Immature natural killer cell (primary cell): ENCODE measurements at regions not wholly inside any gene's neighbourhood (a gene's known extent, or its start where the extent isn't known, plus 50 kb on each side); places are given as distances from the start of the nearest gene placed in this dataset.
"Not testable (repeated sequence)": the region's sequence is repeated elsewhere in the genome, so short reads cannot be mapped to it uniquely, and the experiment has no call there.

Experiments used
- DNase-seq, 3 donors: peaks; one replicate each; pipeline ENCODE4 v3.0.0; 2022; ENCODE audit warnings: mixed read lengths in 1 of 3
- H3K27ac Mint-ChIP-seq, 6 donors: one replicate each; pipeline ENCODE4 v1.8.0; 2020; ENCODE audit warnings: mixed read lengths in 6 of 6, mild to moderate bottlenecking in 5 of 6, inconsistent platforms in 4 of 6, moderate library complexity in 3 of 6
- H3K27me3 Mint-ChIP-seq, 3 donors: one replicate each; pipeline ENCODE4 v1.8.0; 2020 to 2021; ENCODE audit warnings: low read depth in 3 of 3, mild to moderate bottlenecking in 3 of 3, mixed read lengths in 3 of 3, moderate library complexity in 3 of 3, inconsistent platforms in 1 of 3
- H3K36me3 Mint-ChIP-seq, 3 donors: one replicate each; pipeline ENCODE4 v1.8.0; 2020; ENCODE audit warnings: mixed read lengths in 3 of 3, inconsistent platforms in 2 of 3, mild to moderate bottlenecking in 2 of 3
- H3K4me1 Mint-ChIP-seq, 2 donors: one replicate each; pipeline ENCODE4 v1.8.0; 2020; ENCODE audit warnings: inconsistent platforms in 2 of 2, mild to moderate bottlenecking in 2 of 2, mixed read lengths in 2 of 2, moderate library complexity in 1 of 2
- H3K4me3 Mint-ChIP-seq, 5 donors: one replicate each; pipeline ENCODE4 v1.8.0; 2020; ENCODE audit warnings: mild to moderate bottlenecking in 5 of 5, mixed read lengths in 5 of 5, inconsistent platforms in 3 of 5, moderate library complexity in 3 of 5
- H3K9me3 Mint-ChIP-seq, 6 donors: one replicate each; pipeline ENCODE4 v1.8.0; 2020; ENCODE audit warnings: mild to moderate bottlenecking in 6 of 6, mixed read lengths in 6 of 6, inconsistent platforms in 4 of 6, moderate library complexity in 3 of 6

GRCh38 chr9:102832814-102833213 lies 162.3 kb upstream of the CYLC2 start:
- H3K27me3 Mint-ChIP-seq = peaks cover 0 to 3% (median 2%) of the 10 kb centered on the region in 3 donors
- H3K27ac Mint-ChIP-seq = no peak overlapping the region
- peaks cover 8 to 43% (median 19%) of the 10 kb centered on the region in 6 donors for H3K9me3 Mint-ChIP-seq
- no peaks in the 10 kb centered on the region for H3K36me3 Mint-ChIP-seq
- H3K4me3 Mint-ChIP-seq = no peak overlapping the region
- no peak for DNase-seq
- no peaks in the 10 kb centered on the region for H3K4me1 Mint-ChIP-seq

GRCh38 chr9:102796244-102796643 lies 198.9 kb upstream of the CYLC2 start:
- Mint-ChIP-seq H3K4me3 (no peak overlapping the region), H3K27ac (no peak overlapping the region), H3K4me1 (no peaks in the 10 kb centered on the region), H3K36me3 (no peaks in the 10 kb centered on the region), H3K9me3 (peaks cover 8 to 43% (median 13%) of the 10 kb centered on the region in 6 donors), H3K27me3 (no peaks in the 10 kb centered on the region)
- DNase-seq = no peak

GRCh38 chr9:102795532-102795931 lies 199.6 kb upstream of the CYLC2 start:
- Mint-ChIP-seq H3K4me3 (no peak overlapping the region), H3K4me1 (no peaks in the 10 kb centered on the region), H3K27me3 (no peaks in the 10 kb centered on the region)

GRCh38 chr9:102779356-102779755 lies 215.8 kb upstream of the CYLC2 start:
- Mint-ChIP-seq H3K36me3 (peaks cover 0 to 3% (median 0%) of the 10 kb centered on the region in 3 donors), H3K9me3 (peaks cover 11 to 48% (median 21%) of the 10 kb centered on the region in 6 donors), H3K27ac (no peak overlapping the region), H3K4me1 (no peaks in the 10 kb centered on the region), H3K4me3 (no peak overlapping the region), H3K27me3 (peaks cover 0 to 2% (median 0%) of the 10 kb centered on the region in 3 donors)
- DNase-seq = no peak

More at GRCh38 chr9:102795532-102795931, 199.6 kb upstream of the CYLC2 start:
- Mint-ChIP-seq H3K36me3 (no peaks in the 10 kb centered on the region), H3K27ac (no peak overlapping the region), H3K9me3 (peaks cover 7 to 43% (median 11%) of the 10 kb centered on the region in 6 donors)
- DNase-seq = no peak

- Mint-ChIP-seq H3K4me3 (no peak overlapping the region), H3K4me1 (no peaks in the 10 kb centered on the region), H3K27ac (no peak overlapping the region), H3K27me3 (peaks cover 0 to 2% (median 0%) of the 10 kb centered on the region in 3 donors), H3K9me3 (peaks cover 11 to 46% (median 21%) of the 10 kb centered on the region in 6 donors), H3K36me3 (peaks cover 0 to 3% (median 0%) of the 10 kb centered on the region in 3 donors)
- no peak for DNase-seq
Measured at GRCh38 chr9:102778746-102779145, 216.4 kb upstream of the CYLC2 start.

GRCh38 chr9:102770704-102771103 lies 224.4 kb upstream of the CYLC2 start:
- Mint-ChIP-seq H3K36me3 (no peaks in the 10 kb centered on the region), H3K4me3 (no peak overlapping the region), H3K27ac (no peak overlapping the region), H3K4me1 (no peaks in the 10 kb centered on the region), H3K9me3 (peaks cover 6 to 52% (median 19%) of the 10 kb centered on the region in 6 donors), H3K27me3 (peaks cover 0 to 3% (median 0%) of the 10 kb centered on the region in 3 donors)
- DNase-seq = no peak

GRCh38 chr9:102769307-102769706 lies 225.8 kb upstream of the CYLC2 start:
- no peak overlapping the region for H3K4me3 Mint-ChIP-seq
- H3K27ac Mint-ChIP-seq = no peak overlapping the region
- H3K36me3 Mint-ChIP-seq = no peaks in the 10 kb centered on the region
- peaks cover 2 to 57% (median 22%) of the 10 kb centered on the region in 6 donors for H3K9me3 Mint-ChIP-seq
- DNase-seq = no peak
- no peaks in the 10 kb centered on the region for H3K4me1 Mint-ChIP-seq
- H3K27me3 Mint-ChIP-seq = peaks cover 0 to 1% (median 0%) of the 10 kb centered on the region in 3 donors

GRCh38 chr9:102768002-102768401 lies 227.1 kb upstream of the CYLC2 start:
- H3K36me3 Mint-ChIP-seq = no peaks in the 10 kb centered on the region
- no peak for DNase-seq
- H3K4me3 Mint-ChIP-seq = no peak overlapping the region
- no peaks in the 10 kb centered on the region for H3K4me1 Mint-ChIP-seq
- H3K27me3 Mint-ChIP-seq = peaks cover 0 to 1% (median 0%) of the 10 kb centered on the region in 3 donors
- H3K27ac Mint-ChIP-seq = no peak overlapping the region
- peaks cover 2 to 54% (median 24%) of the 10 kb centered on the region in 6 donors for H3K9me3 Mint-ChIP-seq

- Mint-ChIP-seq H3K36me3 (no peaks in the 10 kb centered on the region), H3K9me3 (peaks cover 2 to 60% (median 24%) of the 10 kb centered on the region in 6 donors), H3K27ac (no peak overlapping the region)
Measured at GRCh38 chr9:102767076-102767475, 228.1 kb upstream of the CYLC2 start.

GRCh38 chr9:102740578-102740977 lies 254.6 kb upstream of the CYLC2 start:
- no peak for DNase-seq
- no peaks in the 10 kb centered on the region for H3K36me3 Mint-ChIP-seq
- no peaks in the 10 kb centered on the region for H3K27me3 Mint-ChIP-seq
- H3K27ac Mint-ChIP-seq = no peak overlapping the region
- peaks cover 19 to 61% (median 31%) of the 10 kb centered on the region in 6 donors for H3K9me3 Mint-ChIP-seq
- no peaks in the 10 kb centered on the region for H3K4me1 Mint-ChIP-seq
- H3K4me3 Mint-ChIP-seq = no peak overlapping the region

More at GRCh38 chr9:102767076-102767475, 228.1 kb upstream of the CYLC2 start:
- Mint-ChIP-seq H3K27me3 (peaks cover 0 to 1% (median 0%) of the 10 kb centered on the region in 3 donors), H3K4me1 (no peaks in the 10 kb centered on the region), H3K4me3 (no peak overlapping the region)
- no peak for DNase-seq

GRCh38 chr9:102728946-102729345 lies 266.2 kb upstream of the CYLC2 start:
- Mint-ChIP-seq H3K9me3 (peaks cover 6 to 64% (median 27%) of the 10 kb centered on the region in 6 donors), H3K4me1 (no peaks in the 10 kb centered on the region), H3K27me3 (peaks cover 0 to 5% (median 3%) of the 10 kb centered on the region in 3 donors), H3K4me3 (no peak overlapping the region), H3K36me3 (no peaks in the 10 kb centered on the region), H3K27ac (no peak overlapping the region)
- DNase-seq = no peak

GRCh38 chr9:102714184-102714583 lies 280.9 kb upstream of the CYLC2 start:
- no peaks in the 10 kb centered on the region for H3K4me1 Mint-ChIP-seq

GRCh38 chr9:102712910-102713309 lies 282.2 kb upstream of the CYLC2 start:
- not testable (repeated sequence) for H3K36me3 Mint-ChIP-seq, DNase-seq, H3K27me3 Mint-ChIP-seq, H3K4me1 Mint-ChIP-seq, H3K4me3 Mint-ChIP-seq, H3K27ac Mint-ChIP-seq
- peaks cover 6 to 71% (median 27%) of the 10 kb centered on the region in 6 donors for H3K9me3 Mint-ChIP-seq

More at GRCh38 chr9:102714184-102714583, 280.9 kb upstream of the CYLC2 start:
- Mint-ChIP-seq H3K9me3 (peaks cover 5 to 78% (median 29%) of the 10 kb centered on the region in 6 donors), H3K27ac (no peak overlapping the region), H3K27me3 (no peaks in the 10 kb centered on the region), H3K4me3 (no peak overlapping the region), H3K36me3 (no peaks in the 10 kb centered on the region)
- DNase-seq = no peak

GRCh38 chr9:102700936-102701335 lies 294.2 kb upstream of the CYLC2 start:
- no peak for DNase-seq
- Mint-ChIP-seq H3K27ac (no peak overlapping the region), H3K36me3 (no peaks in the 10 kb centered on the region), H3K9me3 (peaks cover 5 to 28% (median 15%) of the 10 kb centered on the region in 6 donors), H3K4me1 (no peaks in the 10 kb centered on the region), H3K4me3 (no peak overlapping the region), H3K27me3 (peaks cover 0 to 2% (median under 1%) of the 10 kb centered on the region in 3 donors)

- H3K36me3 Mint-ChIP-seq = peaks cover 0 to 2% (median 0%) of the 10 kb centered on the region in 3 donors
- H3K27me3 Mint-ChIP-seq = peaks cover 0 to 3% (median 3%) of the 10 kb centered on the region in 3 donors
- no peak overlapping the region for H3K4me3 Mint-ChIP-seq
- no peak overlapping the region for H3K27ac Mint-ChIP-seq
- H3K4me1 Mint-ChIP-seq = no peaks in the 10 kb centered on the region
- H3K9me3 Mint-ChIP-seq = peaks cover 15 to 57% (median 29%) of the 10 kb centered on the region in 6 donors
- DNase-seq = no peak
Measured at GRCh38 chr9:102669220-102669619, 325.9 kb upstream of the CYLC2 start.
